ENCODE measurements at regions not wholly inside any gene's neighbourhood (a gene's known extent, or its start where the extent isn't known, plus 50 kb on each side); places are given as distances from the start of the nearest gene placed in this dataset.

GRCh38 chr11:11076879-11077278, 219.0 kb upstream of the ZBED5 start:
- no peak overlapping the region for H3K4me3 ChIP-seq (ENCODE audit: low read depth, low read length)
- TF ChIP-seq CTCF (IDR thresholded peaks at IDR 0.05; ENCODE audit: borderline replicate concordance, insufficient read depth, low read depth, low read length) = no peak

DNA sequence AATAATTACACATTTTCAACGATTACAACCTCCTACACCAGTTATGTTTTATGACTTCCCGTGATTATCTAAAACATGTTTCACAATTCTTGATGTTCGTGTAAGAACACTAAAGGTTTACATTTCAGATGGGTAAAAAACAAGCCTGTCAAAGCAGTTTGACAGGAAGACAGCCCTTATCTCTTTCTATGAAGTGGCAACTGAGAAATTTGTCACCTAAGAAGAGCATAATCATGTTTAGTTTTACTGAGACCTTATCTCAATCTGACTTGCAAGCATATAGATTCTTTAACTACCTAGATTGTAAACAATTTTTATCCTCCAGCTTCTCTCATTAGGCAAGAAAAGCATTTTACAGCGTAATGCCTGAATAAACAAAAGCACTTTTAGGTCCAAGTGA, 218.4 kb upstream of the ZBED5 start:
- H3K4me3 ChIP-seq (ENCODE audit: low read depth, low read length) = no peak overlapping the region
- TF ChIP-seq CTCF (IDR thresholded peaks at IDR 0.05; ENCODE audit: borderline replicate concordance, insufficient read depth, low read depth, low read length) = no peak

- TF ChIP-seq CTCF (IDR thresholded peaks at IDR 0.05; ENCODE audit: borderline replicate concordance, insufficient read depth, low read depth, low read length) = no peak
- H3K4me3 ChIP-seq (ENCODE audit: low read depth, low read length) = no peak overlapping the region
Observed at GRCh38 chr11:11075515-11076171, 217.8 kb upstream of the ZBED5 start.

DNA sequence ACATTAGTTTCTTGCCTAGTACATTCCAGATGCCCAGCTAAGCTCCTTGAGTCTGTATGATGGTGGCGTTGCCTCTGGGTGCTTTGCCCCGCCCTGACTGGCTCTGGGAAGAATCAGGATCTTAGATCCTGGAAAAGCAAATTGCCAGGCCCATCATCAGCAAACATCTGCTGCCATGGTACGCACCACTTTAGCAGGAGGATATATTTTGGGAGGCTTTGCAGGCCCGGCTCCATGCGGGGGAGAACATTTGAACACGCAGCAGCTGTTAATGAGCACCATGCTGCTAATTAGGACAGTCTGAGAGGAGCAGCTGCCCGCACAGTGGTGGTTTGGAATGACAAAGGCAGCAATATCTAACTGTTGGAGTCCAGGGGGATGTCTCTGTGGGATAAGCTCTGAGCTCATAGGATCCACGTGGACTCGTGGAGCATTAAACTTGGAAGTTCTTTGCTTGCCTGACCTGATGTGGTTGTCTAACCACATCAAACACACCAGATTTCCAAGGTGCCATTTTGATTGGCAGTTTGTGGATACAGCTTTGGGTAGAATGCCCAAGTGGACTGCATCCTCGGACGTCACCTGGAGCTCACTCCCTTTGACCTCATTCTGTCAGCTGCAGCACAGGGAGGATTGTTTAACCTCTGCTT, 217.0 kb upstream of the ZBED5 start:
- TF ChIP-seq CTCF (IDR thresholded peaks at IDR 0.05; ENCODE audit: borderline replicate concordance, insufficient read depth, low read depth, low read length) = no peak
- no peak overlapping the region for H3K4me3 ChIP-seq (ENCODE audit: low read depth, low read length)

DNA sequence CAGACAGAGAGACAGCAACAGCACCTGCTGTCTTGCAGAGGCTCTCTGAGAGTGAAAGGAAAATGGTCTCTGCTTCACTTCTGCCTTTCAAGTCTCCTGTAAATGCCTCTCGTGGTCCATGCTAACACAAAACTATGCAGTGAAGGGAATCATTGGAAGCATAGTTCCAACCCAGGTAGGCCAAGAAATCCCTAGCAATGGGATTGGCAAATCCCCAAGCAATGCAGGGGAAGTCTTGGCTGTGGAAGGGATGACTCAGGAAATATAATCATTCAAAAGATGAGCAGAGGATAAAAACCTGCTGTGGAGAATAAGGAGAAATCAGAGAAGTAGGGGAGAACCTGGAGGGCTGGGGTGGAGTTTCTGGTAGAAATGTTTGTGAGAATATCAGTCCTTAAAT, 216.1 kb upstream of the ZBED5 start:
- no peak overlapping the region for H3K4me3 ChIP-seq (ENCODE audit: low read depth, low read length)
- TF ChIP-seq CTCF (IDR thresholded peaks at IDR 0.05; ENCODE audit: borderline replicate concordance, insufficient read depth, low read depth, low read length) = no peak

DNA sequence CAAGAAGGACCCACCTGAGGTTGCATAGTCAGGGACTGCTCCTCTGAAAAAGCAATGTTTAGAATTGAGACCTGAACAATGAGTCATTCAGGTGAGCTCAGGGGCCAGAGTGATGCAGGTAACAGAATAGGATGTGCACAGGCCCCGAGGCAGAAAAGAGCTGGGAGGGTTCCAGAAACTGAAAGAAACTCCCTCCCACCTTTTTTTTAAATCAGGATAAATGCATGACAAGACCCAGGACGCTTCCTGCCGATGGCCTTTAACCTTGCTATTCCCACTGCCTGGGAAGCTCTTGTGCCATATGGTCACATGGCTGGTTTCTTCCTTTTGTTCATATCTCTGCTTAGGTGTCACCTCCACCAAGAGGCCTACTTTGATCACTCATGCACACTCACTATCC, 214.2 kb upstream of the ZBED5 start:
- TF ChIP-seq CTCF (IDR thresholded peaks at IDR 0.05; ENCODE audit: borderline replicate concordance, insufficient read depth, low read depth, low read length) = no peak
- no peak overlapping the region for H3K4me3 ChIP-seq (ENCODE audit: low read depth, low read length)

DNA sequence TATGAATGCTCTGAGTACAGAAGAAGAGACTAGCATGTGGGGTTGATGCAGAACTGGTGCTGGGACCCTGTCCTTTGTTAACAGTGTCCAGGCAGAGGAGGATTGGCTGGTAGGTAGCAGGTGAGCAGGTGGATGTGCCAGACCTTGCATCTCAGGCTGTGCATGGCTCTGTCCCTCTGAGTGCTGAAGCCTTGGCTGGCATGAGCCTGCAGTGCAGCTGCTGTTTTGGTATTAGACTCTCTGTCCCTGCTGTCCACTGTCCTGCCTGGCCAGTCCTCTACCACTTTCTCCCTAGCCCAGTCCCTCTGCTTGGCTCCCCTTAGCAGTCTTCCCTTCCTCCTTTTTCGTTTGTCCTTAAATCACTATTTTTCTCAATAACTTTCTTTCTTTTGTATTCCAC, 213.6 kb upstream of the ZBED5 start:
- no peak overlapping the region for H3K4me3 ChIP-seq (ENCODE audit: low read depth, low read length)
- TF ChIP-seq CTCF (IDR thresholded peaks at IDR 0.05; ENCODE audit: borderline replicate concordance, insufficient read depth, low read depth, low read length) = no peak

Measured in GM12875 (cell line).